ENCODE measurements at regions not wholly inside any gene's neighbourhood (a gene's known extent, or its start where the extent isn't known, plus 50 kb on each side); places are given as distances from the start of the nearest gene placed in this dataset.
"Not testable (repeated sequence)": the region's sequence is repeated elsewhere in the genome, so short reads cannot be mapped to it uniquely, and the experiment has no call there.

DNA sequence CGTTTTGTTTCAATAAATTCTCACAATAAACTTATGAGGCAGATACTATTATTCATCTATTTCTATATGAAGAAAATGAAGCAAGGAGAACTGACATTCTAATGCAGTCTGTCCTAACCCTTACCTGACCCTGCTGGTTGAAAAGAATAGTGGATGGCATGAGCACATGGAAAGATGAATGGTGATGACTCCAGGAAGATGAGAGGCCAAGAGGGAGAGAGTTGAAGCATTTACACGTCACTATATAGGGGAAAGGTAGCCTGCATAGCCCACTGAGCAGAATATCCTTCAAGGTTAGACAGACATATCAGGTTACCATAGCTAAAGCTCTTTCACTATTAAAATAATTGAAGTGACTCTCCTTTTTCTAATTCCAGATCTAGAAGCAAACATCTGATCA is 163.9 kb upstream of the CDK1 start:
- DNase-seq, result no peak

DNA sequence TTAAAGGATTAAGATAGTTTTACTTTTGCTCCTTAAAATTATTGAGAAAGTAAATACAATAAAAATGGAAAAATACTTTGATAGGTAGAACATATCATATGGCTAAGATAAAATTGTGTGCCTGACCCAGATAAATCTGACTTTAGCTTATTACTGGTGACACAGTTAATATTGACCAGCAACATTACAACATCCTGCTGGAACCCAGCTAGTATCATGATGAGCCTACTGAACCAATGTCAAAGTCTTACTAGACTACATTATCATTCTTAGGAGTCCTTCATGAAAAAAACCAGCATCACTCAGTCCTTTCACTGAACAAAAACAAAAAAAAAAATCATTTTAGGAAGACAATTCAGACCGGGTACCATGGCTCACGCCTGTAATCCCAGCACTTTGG is 164.8 kb upstream of the CDK1 start:
- no peak for DNase-seq

DNA sequence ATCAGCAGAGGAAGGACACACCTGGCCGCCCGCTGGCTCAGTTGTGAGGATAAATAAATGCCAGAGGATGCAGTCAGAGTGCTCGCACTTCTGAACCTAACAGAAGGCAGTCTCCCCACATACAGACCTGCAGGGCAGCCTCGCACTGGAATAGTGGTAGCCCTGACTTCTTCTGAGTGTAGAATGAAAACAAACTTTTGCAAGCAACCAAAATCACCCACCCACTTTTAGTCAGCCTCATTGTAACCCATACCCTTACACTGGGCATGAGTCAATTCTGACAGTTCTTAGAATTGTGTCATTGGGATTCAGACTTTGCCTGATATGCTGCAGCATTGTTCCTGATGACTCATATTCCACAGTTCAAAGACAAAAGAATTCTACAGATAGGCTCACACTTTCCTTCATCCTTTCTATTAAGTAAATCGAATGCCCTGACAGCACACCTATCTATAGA is 167.0 kb upstream of the CDK1 start:
- DNase-seq, result no peak

DNA sequence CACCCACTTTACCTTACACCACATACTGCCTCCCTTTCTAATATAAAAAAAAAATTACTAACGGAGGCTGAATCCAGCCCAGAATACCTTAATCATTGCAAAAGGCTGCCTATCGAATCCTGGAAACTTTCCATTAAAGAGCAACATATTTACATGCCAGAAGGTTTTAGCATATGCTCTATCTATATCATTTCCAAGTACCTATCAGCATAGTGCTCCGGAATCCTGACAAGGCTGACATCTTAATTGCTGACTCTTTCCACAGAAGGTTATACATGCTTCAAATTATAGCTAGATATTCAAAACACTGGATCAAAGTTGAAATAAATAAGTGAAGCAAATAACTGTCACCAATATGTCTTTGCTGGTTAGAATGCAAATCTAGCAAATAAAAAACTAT is 170.9 kb upstream of the CDK1 start:
- no peak for DNase-seq

DNA sequence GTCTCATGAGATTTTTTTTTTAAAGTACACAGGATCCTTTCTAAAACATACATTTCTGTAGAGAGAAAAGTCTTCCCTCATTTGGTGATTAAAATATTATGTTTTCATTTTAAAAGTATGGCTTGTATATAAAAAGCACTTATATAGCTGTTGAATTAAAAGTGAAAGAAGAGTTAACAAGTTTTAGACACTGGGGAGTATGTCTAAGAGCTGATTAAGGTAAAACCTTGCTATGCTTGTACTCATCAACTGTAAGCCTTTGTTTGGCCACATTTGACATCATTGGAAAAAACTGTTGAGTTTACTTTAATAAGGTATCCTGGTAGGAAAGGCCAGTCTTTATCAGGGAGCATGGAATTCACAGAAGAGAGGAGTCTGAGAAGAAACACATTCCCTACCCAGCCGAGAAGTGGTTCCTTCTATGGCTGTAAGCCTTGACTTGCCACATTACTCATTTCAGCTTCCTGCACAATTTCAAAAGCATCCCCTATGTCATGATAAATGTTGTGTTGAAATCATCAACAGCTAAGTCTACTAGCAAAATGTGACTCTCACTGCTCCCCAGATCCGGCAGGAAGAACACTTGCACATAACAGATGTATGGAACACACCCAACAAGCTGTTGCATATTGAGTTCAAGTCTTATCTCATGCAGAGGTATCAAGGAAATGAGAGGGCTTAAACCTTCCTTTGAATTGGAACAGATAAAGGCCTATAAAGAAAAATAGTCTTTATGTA is 171.8 kb upstream of the CDK1 start:
- no peak for DNase-seq

DNA sequence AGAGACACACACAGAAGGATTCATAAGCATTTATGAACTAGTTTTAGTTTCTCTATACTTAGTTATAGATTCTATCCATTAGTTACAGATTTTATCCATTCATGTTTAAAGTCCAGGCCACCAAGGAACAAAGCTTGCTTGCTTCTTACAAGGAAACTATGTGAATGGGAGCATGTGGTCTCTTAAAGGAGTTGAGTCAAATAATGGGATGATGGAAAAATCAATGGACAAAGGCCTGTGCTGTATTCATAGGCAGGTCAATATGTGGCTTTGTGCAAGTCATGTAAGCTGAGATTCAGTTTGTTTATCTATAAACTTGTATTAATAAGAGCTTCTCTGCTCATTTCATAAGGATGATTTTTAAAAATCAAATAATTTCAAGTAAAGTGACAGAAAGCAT is 172.8 kb upstream of the CDK1 start:
- DNase-seq, result no peak

DNA sequence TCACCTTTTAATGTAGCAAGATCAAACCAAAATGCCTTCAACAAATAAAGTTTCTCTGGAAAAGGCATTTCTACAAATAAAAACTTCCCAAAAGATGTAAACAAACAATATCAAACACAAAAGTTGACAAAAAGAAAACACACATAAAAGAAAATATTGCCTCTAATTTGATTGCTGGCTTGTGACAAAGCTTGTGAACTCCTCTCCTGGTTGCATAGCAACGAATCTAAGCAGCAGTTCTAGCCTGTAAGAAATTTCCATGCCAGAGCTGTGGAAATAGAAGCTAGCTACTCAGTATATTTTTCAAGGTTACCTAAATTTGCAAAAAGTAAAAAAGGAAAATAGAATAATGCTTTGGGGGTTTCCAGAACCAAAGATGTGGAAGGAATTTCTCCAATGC is 173.9 kb upstream of the CDK1 start:
- DNase-seq, result no peak

DNA sequence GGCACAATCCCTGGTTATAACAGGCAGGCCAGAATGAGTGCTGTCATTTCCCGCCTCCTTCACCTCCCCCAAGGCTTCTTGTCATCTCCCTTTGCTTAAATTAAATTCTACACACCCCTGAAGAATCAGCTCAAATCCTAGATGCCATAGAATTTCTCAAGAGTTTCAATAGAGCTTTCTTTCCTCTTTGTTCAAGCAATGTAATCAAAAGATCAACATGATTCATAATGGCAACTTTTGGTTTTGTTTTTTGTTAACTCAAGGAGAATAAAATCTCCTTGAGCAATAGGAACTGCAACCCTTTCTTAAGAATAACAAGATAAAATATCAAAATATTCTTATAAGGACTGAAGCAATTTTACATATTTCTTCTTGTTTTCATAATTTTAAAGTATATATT is 180.8 kb upstream of the CDK1 start:
- DNase-seq, result no peak

DNA sequence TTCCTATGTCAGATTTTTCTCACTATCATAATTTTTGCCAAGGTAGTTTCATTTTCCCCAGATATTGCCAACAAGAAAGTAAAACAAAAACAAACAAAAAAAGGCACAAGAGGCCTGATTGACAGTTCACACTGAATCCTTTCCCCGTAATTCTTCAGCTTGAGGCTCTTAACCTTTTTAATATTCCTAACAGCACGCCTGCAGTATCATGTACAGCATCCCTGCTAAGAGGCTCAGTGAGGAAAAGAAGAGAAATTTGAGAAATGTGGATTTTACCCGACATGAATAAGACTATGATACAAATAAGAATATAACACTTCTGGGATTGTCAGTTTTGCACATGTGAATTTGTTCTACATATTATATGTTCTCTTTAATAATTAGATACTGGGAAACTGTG is 182.4 kb upstream of the CDK1 start:
- no peak for DNase-seq

DNA sequence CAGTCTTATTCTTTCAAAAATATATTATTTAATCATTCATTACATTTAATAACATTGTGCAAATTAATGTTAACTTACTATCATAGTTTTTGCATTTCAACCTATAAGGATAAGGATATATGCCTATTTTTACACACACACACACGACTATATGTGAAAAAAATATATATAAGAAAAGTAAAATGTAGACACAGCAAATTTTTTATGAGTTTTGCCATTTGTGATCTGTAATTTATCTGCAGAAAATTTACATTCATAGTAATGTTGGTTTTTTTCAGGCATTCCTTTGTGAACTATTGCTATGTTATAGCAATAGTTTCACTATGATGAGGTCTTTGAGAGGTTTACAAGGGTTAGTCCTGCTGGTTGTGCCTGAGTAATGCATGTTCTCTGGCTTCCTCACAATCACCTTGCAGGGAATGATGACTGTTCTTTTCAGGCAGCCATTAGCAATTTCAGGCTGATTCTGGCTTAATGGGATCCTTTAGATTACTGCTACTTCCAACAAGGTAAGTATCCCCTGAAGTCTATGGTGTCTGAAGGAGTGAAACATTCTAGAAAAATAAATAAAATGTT is 183.7 kb upstream of the CDK1 start:
- DNase-seq, result no peak

DNA sequence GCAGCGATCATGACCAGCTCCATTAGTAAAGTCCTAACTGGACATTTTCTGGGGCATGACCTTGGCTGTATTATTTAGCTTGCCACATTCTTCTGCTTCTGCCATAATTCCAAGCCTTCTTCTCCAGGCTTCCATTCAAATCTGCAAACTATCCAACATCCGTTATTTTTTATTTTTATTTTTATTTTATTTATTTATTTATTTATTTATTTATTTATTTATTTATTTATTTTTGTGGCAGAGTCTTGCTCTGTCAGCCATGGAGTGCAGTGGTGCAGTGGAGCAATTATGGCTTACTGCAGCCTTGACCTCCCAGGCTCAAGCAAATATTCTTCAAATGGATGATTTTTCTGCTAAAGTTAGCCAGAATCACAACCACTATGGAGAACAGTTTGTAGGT is 187.2 kb upstream of the CDK1 start:
- DNase-seq, result no peak

DNA sequence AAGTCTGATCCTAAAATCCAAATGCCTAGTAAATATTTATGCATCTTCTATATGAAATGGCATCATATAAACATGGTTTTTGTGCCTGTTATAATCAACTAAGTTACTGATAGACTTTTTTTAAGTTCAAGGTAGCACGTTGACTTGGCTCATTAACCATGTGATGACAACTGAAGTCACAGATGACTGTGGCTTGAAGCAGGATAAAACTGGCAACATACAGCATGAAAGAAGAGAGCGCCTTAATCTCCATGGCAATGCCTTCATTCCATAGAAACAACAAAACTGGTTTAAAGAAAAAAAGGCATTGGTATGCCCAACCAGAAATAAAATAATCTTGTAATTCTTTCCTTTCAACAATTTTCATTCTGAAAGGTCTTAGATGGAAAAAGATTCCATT is 188.9 kb upstream of the CDK1 start:
- DNase-seq, result no peak

DNA sequence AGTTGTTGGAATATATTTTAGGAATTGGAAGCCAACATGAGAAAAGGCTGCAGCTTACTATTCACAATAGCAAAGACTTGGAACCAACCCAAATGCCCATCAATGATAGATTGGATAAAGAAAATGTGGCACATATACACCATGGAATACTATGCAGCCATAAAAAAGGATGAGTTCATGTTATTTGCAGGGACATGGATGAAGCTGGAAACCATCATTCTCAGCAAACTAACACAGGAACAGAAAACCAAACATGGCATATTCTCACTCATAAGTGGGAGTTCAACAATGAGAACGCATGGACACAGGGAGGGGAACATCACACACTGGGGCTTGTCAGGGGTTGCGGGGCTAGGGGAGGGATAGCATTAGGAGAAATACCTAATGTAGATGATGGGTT is 192.1 kb upstream of the ANK3 start:
- DNase-seq, result not testable (repeated sequence)

DNA sequence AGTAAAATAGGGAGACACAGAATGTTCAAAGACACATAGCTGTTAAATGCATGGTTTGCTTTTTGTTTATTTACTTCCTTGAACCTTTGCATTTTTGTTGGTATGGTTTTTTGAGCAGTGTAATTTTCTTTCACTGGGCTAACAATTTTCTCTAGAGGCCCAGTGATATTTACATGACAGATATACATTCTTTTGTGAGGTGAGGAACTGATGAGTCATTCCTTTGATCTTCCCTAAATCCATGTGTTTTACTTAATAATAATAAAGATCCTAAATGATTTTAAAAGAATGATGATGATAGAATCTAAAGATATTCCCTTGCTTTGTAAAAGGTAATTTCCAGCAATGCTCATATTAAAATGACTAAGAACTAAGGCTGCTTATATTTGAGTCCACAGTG is 188.5 kb upstream of the ANK3 start:
- no peak for DNase-seq

DNA sequence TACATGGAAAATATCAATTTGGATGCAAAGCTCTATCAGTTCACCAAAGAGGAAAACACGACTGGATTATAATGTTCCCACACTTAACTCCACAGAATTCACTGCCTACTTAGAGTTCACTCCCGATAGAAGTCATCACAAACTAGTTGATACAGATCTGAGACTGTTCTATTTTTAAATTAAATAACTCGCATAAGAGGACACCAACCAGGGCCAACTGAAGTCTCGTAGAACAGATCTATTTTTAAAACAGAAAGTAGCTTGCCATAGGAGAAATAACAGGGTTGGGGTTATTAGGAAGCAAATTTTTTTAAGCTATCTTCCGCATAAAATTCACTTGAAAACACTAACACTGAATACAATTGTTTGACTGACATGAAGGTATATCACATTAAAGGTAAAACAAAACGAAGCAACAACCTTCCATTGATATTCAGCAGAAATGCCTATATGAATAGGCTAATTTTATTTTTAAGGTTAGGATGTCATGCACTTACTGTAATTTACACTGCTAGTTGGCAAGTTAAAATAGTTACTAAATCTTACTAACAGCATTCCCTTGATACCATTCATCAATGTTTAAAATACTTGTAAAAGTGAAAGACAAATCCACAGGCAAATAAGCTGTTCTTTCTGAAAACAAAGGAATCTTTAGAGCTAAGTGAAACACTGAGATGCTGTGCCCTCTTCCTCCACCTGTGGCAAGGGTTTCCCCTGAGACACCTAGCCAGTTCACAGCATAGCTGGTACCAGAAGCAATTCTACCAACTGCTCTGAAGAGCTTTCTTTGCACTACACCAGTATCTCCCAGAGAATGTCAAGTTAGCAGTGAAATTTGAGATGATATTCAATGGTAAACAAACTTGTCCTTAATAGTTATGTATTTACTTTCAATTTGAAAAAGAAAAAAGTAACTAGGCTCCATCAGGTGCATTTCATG is 186.7 kb upstream of the ANK3 start:
- DNase-seq, result no peak

DNA sequence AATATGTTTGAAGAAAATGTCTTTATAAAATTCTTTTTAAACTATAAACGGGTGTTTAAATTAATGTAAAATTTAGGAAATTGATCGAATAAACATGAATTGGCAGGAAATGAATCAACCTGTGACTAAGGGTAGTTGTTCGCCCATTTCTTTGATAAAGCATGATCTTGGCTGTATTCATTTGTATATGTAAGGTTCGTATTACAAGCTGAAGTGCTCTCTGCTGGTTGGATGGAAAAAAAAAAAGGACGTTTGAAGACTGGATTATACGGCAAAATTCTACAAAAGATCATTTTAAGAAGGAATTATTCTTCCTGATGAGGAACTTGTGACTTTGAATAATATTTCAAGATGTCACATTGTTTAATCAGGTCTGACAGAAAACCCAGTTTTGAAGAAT is 185.4 kb upstream of the ANK3 start:
- DNase-seq, result no peak

DNA sequence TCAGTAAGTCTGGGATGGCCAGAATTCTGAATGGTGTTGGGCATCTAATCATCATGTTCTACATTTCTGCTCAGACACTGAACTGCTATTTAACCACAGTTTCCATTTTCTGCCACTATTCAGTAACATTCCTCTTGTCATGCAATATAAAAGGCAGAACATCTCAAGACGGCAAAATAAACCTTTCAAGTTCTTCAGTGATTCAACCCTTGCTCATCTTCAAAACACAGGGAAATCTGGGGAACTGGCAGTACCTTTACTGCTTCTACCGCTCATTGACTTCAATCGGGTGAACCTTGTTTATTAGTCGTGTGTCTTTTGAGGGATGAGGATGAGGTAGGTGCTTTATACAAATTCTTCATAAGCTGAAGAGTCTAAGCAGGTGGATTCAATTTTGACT is 184.7 kb upstream of the ANK3 start:
- no peak for DNase-seq

DNA sequence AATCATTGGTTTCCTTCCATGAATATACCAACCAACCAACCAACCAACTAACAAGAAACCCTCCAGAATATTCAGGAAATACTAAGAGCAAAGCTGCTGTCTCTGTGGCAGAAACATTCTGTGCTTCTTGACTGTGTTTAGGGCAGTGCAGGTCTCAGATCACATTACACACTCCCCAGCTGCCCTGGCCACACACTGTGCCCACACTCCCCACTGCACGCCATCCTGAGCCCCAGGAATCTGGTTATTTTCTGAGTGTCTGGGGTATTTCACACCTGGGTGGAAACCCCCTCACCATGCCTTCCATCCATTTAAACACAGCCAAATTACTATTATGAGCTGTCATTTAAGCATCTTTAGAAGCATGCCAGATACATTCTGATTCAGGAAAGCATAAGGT is 183.7 kb upstream of the ANK3 start:
- DNase-seq, result no peak

DNA sequence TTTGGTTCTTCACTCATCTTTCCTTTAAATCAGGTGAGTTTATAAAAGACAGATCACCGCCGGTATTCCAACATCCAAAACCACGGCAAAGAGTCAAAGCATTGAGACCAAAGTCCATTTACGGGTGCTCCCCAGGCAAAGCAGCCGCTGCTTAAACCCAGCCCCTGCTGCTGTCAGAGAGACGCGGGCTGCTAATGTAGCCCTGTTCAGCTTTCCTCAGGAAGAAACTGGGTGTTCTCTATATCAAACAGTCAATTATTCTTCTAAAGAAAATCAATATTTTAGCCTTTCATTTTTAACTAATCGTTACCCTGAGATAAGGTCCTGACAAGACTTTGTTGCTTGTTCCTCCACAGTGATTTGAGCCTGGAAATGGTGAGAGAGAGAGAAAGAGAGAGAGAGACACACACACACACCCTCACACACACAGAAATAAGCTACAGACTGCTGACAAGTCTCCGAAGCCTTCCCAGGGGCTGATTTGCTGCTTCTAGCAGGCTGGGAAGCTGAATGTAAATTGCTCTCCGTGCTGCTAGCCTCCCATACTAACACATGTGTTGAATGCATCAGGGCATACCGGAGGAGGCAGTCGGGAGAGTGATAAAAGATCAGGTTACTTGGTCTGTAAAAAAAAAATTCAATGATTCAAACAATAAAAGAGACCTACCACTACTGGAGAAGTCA is 183.0 kb upstream of the ANK3 start:
- DNase-seq, result no peak

DNA sequence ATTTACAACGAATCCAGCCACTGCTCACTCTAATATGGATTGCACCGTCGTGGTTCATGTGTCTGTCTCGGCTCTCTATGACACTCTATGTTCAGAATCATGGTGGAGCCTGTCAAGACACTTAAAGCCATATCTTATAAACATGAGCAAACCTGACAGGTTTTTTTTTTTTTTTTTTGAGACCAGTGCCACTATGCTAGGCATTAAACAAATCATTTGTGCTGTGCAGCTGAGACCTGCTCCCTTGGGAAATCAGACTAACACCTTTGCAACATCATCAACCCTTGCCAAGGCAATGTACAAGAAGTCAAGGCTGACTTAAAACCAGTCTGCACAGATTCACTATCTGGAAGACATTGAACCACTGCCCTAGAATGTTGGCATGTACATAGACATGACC is 181.2 kb upstream of the ANK3 start:
- DNase-seq, result no peak

DNA sequence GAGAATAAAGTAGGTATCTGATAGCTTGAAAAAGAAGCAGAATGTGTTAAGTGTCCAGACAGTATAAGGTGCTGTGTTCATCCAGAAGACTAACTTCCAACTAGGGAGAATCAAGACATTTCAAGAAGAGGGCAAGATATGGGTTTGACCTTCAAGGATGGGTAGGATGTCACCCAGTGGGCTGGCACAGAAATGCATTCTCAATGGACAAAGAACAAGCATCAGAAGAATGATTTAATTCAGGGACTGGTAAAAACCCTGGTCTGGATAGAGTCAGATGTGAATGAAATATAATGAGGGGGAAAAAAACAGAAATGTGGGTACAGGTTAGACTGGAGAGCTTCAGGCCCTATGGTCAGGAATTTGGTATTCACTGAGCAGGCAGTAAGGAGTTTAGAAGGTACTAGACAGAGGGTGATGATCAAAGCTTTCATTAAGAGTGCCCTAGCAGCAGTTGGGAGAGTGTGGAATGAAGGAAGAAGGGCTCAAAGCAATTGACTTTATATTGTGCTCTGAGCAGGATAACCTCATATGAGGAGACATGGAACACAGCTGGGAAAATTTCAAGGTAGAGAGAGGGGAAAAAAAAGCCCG is 180.7 kb upstream of the ANK3 start:
- no peak for DNase-seq

DNA sequence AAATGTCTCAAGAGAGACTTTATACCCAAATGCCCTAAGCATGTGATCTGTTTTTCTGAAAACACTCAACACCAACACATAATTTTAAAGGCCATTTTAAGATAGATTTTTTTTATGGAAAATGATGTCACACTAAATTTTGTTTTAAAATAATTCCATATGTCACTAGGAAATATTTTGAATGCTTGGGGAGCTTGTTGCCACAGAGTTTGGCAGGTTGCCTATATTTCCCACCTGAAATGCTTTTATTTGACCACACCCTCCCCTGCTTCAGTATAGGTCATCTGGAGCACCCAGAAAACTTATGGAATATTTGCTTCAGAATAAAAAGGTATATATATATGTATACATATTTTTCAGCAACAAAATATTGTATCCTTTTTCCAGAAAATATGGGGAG is 180.0 kb upstream of the ANK3 start:
- DNase-seq, result no peak

DNA sequence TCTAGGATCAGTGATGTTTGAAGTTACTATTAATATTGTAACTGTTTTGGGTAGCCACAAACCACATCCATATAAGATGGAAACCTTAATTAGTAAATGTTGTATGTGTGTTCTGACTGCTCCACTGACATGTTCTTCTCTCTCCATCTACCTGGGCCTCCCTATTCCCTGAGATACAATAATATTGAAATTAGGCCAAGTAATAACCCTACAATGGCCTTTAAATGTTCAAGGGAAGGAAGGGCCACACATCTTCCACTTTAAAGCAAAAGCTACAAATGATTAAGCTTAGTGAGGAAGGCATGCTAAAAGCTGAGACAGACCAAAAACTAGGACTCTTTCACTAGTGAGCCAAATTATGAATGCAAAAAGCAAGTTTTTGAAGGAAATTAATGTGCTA is 176.4 kb upstream of the ANK3 start:
- no peak for DNase-seq

All from CD4-positive, alpha-beta T cell treated with Interleukin-21 for 1 hour (primary cell).